Activated gamma-delta T cell treated with Interleukin-2 at 50 U/mL for 16 hours (primary cell): ENCODE measurements at regions not wholly inside any gene's neighbourhood (a gene's known extent, or its start where the extent isn't known, plus 50 kb on each side); places are given as distances from the start of the nearest gene placed in this dataset.

Source experiments
- DNase-seq: peaks from one replicate; pipeline ENCODE4 v3.0.0-alpha.2; 2020

- DNase-seq: no peak
Observed at GRCh38 chr7:131896165-131896863, 339.9 kb upstream of the PODXL start.

- no peak for DNase-seq
Observed at GRCh38 chr7:131895541-131896164, 339.2 kb upstream of the PODXL start.

- no peak for DNase-seq
Observed at GRCh38 chr7:131893631-131894340, 337.4 kb upstream of the PODXL start.

GRCh38 chr7:131890176-131890575 is 333.7 kb upstream of the PODXL start:
- no peak for DNase-seq

- no peak for DNase-seq
Observed at GRCh38 chr7:131889572-131890150, 333.2 kb upstream of the PODXL start.

- DNase-seq: no peak
Observed at GRCh38 chr7:131883769-131884168, 327.3 kb upstream of the PODXL start.

GRCh38 chr7:131883196-131883595 is 326.8 kb upstream of the PODXL start:
- no peak for DNase-seq

- no peak for DNase-seq
Observed at GRCh38 chr7:131882321-131882720, 325.9 kb upstream of the PODXL start.

GRCh38 chr7:131880078-131880477 is 323.6 kb upstream of the PODXL start:
- DNase-seq: no peak

- DNase-seq: no peak
Observed at GRCh38 chr7:131879424-131879823, 323.0 kb upstream of the PODXL start.

GRCh38 chr7:131878777-131879176 is 322.3 kb upstream of the PODXL start:
- no peak for DNase-seq

- no peak for DNase-seq
Observed at GRCh38 chr7:131873581-131873980, 317.2 kb upstream of the PODXL start.

- no peak for DNase-seq
Observed at GRCh38 chr7:131869986-131870385, 313.6 kb upstream of the PODXL start.

GRCh38 chr7:131869169-131869844 is 312.9 kb upstream of the PODXL start:
- DNase-seq: no peak

- DNase-seq: no peak
Observed at GRCh38 chr7:131867461-131867860, 311.0 kb upstream of the PODXL start.

- no peak for DNase-seq
Observed at GRCh38 chr7:131865911-131866310, 309.5 kb upstream of the PODXL start.

- DNase-seq: no peak
Observed at GRCh38 chr7:131861620-131862346, 305.4 kb upstream of the PODXL start.

- DNase-seq: peak; percentile 13
Observed at GRCh38 chr7:131859147-131859821, 302.9 kb upstream of the PODXL start.

GRCh38 chr7:131858611-131859010 is 302.2 kb upstream of the PODXL start:
- no peak for DNase-seq

GRCh38 chr7:131849472-131849871 is 293.0 kb upstream of the PODXL start:
- no peak for DNase-seq

- no peak for DNase-seq
Observed at GRCh38 chr7:131848033-131848432, 291.6 kb upstream of the PODXL start.
